Fibroblast of villous mesenchyme (primary cell): ENCODE measurements at regions not wholly inside any gene's neighbourhood (a gene's known extent, or its start where the extent isn't known, plus 50 kb on each side); places are given as distances from the start of the nearest gene placed in this dataset.

Source experiments
- DNase-seq: peaks from one replicate; pipeline ENCODE4 v3.0.0-alpha.2; 2010; ENCODE audit warnings: low read depth
- H3K4me3 ChIP-seq: 2 replicates; pipeline ENCODE4 v1.5.1; 2011; ENCODE audit warnings: low read depth, mild to moderate bottlenecking, low read length
- TF ChIP-seq, protein P1 (sequence below): IDR thresholded peaks from 2 replicates; pipeline ENCODE4 v1.5.1; 2012; ENCODE audit warnings: low read depth, mild to moderate bottlenecking, low read length; ENCODE audit not compliant: insufficient read depth

DNA sequence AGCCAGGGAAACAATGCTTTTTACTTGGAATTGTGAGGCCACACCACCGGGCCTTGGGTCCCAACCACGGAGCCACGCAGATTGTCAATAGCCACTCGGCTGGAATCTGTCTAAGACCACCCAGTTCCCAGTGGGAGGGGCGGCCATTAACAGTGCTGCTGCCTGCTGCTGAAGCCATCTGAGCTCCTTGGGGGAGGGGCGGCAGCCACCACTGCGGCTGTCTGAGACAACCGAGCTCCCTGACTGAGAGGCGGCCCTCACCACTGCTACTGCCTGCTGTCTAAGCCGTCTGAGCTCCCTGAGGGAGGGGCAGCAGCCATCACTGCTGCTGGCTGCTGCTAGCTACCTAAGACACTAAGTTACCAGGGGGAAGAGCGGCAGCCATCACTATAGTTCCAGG lies 64.3 kb downstream of the DMRTA2 start:
- no peak for DNase-seq
- TF ChIP-seq, protein P1, sequence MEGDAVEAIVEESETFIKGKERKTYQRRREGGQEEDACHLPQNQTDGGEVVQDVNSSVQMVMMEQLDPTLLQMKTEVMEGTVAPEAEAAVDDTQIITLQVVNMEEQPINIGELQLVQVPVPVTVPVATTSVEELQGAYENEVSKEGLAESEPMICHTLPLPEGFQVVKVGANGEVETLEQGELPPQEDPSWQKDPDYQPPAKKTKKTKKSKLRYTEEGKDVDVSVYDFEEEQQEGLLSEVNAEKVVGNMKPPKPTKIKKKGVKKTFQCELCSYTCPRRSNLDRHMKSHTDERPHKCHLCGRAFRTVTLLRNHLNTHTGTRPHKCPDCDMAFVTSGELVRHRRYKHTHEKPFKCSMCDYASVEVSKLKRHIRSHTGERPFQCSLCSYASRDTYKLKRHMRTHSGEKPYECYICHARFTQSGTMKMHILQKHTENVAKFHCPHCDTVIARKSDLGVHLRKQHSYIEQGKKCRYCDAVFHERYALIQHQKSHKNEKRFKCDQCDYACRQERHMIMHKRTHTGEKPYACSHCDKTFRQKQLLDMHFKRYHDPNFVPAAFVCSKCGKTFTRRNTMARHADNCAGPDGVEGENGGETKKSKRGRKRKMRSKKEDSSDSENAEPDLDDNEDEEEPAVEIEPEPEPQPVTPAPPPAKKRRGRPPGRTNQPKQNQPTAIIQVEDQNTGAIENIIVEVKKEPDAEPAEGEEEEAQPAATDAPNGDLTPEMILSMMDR = no peak
- H3K4me3 ChIP-seq = no peak overlapping the region

DNA sequence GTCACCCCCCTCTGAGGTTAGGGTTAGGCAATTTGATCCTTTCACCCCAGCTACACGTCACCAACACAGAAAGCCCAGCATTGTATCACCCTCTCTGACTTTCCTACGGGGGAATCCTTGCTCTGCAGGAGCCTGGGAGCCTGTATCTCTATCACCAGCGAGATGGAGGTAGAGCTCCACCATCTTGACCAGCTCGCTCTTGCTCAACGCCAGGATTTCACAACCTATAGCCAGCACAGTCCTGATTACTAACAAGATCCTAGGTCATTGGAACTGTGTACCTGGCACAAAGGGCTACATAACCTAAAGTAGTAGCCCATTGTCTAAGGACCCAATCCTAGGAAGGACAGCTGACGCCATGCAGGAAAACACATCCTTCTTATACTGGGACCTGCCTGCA lies 66.1 kb downstream of the DMRTA2 start:
- no peak for DNase-seq
- H3K4me3 ChIP-seq = no peak overlapping the region
- TF ChIP-seq, protein P1 = no peak

DNA sequence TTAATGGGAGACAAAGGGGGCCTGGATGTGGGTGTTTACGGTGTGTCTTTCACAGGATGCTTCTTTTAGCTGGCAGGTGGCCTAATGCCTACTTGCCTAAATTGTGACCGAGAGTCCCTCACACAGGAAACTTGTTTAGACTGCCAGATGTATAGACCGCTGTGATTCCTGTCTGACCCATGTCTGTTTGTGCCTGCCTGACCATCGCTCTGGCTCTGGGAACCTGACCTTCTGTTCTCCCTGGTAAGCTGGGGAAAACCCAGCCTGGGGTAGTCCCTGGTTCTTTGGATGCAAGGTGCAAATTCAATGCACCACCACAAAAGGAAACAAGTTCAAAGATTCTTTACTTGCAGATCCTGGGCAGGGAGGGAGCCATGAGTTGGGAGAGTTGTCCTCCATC lies 68.4 kb downstream of the DMRTA2 start:
- no peak for DNase-seq
- no peak overlapping the region for H3K4me3 ChIP-seq
- TF ChIP-seq, protein P1 = no peak

DNA sequence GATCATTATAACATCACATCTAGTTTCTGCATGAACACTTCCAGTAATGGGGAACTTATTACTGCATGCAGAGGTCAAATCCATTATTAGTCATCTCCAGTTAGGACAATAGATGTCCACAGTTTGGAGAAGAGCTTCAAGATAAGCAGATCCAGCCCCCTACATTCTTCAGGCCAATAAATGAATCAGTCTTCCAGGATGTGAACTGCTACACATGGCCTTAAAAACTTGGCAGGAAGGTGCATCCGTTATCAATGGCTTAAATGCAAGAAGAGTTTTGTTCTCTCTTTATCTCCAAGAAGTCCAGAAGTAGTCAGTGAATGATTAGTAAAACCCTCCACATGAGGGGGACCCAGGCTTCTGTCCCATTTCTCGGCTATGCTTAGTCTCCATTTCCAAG lies 70.8 kb downstream of the DMRTA2 start:
- TF ChIP-seq, protein P1 = no peak
- DNase-seq = no peak
- H3K4me3 ChIP-seq = no peak overlapping the region

DNA sequence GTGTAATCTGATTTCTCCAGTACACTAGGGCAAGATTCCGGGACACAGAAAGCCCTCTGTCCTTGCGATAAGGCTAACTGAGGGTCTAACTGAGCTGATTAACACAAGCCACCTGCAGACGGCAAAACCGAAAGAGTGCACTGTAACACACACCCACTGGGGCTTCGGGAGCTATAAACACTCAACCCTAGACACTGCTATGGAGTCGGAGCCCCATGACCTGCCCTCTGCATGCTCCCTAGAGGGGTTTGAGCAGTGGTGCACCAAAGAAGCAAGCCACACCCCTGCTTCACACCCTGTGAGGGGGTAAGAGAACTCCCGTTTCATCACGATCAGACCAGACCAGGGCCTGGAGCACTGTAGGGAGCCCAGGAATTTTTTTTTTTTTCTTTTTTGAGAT lies 72.4 kb downstream of the DMRTA2 start:
- H3K4me3 ChIP-seq = no peak overlapping the region
- TF ChIP-seq, protein P1 = no peak
- DNase-seq = no peak

DNA sequence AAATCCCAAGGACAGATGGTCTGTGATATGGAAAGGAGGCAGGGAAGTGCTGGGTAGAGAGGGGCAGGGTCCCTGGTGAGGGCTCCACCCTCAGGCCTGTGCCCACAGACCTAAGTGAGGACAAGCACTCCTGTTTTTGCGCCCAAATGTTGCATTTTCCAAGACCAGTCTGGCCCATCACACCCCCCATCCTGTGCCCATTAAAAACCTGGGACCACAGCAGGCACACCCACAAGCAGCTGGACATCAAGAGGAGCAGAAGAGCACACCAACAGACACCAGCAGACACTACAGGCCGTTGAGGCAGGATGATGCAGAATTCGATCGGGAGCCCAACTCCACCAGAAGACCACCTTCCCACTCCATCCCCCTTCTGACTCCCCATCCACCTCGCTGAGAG lies 72.8 kb downstream of the DMRTA2 start:
- TF ChIP-seq, protein P1 = no peak
- no peak overlapping the region for H3K4me3 ChIP-seq
- no peak for DNase-seq

DNA sequence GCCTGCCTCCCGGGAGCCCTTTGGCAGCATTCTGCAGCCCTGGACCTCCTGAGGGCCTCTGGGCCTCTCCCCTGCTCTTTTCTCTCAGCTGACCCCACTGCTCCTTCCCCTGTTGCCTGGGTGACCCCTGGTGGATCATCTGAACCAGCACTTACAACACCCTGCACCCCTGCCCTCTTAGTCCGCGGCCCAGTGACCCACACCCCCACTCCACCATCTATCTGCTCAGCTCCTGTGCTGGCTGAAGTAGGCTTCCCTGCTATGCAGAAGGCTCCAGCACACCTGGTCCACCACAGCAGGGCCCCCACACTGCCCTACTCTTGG lies 74.0 kb downstream of the DMRTA2 start:
- no peak overlapping the region for H3K4me3 ChIP-seq
- TF ChIP-seq, protein P1 = no peak
- no peak for DNase-seq
